ENCODE measurements at regions not wholly inside any gene's neighbourhood (a gene's known extent, or its start where the extent isn't known, plus 50 kb on each side); places are given as distances from the start of the nearest gene placed in this dataset.

DNA sequence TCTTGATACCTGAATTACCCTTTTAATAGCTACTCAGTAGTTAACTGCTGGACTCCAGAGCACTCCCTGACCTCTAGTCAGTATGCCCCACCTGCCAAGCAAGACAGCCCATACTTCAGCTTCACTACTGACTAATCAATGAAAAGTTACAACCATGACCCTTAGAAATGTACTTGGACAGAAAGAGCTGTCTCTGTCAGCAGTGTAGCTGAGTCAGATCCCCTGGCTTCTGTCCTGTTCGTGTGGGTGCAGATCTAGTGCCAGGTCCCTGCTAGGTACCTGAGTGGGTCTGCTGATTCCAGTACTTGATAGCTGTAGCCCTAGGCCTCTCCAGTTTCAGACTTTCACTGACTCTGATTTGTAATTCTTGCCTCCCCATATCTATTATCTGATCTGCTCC lies 265.8 kb upstream of the POU2AF2 start:
- TF ChIP-seq, protein P1, sequence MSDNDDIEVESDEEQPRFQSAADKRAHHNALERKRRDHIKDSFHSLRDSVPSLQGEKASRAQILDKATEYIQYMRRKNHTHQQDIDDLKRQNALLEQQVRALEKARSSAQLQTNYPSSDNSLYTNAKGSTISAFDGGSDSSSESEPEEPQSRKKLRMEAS (IDR thresholded peaks at IDR 0.05): no peak
- TF ChIP-seq EGR1 (IDR thresholded peaks at IDR 0.05): no peak
- TF ChIP-seq CEBPB (IDR thresholded peaks at IDR 0.05): no peak
- no peak for TF ChIP-seq YY1 (IDR thresholded peaks at IDR 0.05; ENCODE audit: low read depth)
- TF ChIP-seq RAD21 (IDR thresholded peaks at IDR 0.05; ENCODE audit: low read depth): no peak
- no peak for TF ChIP-seq TAF1 (IDR thresholded peaks at IDR 0.05; ENCODE audit: low read depth)
- no peak for TF ChIP-seq TEAD4 (IDR thresholded peaks at IDR 0.05)
- no peak for TF ChIP-seq EP300 (IDR thresholded peaks at IDR 0.05; ENCODE audit: borderline replicate concordance)
- TF ChIP-seq, protein P2, sequence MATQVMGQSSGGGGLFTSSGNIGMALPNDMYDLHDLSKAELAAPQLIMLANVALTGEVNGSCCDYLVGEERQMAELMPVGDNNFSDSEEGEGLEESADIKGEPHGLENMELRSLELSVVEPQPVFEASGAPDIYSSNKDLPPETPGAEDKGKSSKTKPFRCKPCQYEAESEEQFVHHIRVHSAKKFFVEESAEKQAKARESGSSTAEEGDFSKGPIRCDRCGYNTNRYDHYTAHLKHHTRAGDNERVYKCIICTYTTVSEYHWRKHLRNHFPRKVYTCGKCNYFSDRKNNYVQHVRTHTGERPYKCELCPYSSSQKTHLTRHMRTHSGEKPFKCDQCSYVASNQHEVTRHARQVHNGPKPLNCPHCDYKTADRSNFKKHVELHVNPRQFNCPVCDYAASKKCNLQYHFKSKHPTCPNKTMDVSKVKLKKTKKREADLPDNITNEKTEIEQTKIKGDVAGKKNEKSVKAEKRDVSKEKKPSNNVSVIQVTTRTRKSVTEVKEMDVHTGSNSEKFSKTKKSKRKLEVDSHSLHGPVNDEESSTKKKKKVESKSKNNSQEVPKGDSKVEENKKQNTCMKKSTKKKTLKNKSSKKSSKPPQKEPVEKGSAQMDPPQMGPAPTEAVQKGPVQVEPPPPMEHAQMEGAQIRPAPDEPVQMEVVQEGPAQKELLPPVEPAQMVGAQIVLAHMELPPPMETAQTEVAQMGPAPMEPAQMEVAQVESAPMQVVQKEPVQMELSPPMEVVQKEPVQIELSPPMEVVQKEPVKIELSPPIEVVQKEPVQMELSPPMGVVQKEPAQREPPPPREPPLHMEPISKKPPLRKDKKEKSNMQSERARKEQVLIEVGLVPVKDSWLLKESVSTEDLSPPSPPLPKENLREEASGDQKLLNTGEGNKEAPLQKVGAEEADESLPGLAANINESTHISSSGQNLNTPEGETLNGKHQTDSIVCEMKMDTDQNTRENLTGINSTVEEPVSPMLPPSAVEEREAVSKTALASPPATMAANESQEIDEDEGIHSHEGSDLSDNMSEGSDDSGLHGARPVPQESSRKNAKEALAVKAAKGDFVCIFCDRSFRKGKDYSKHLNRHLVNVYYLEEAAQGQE (IDR thresholded peaks at IDR 0.05; ENCODE audit: low read depth): no peak
- TF ChIP-seq USF1 (IDR thresholded peaks at IDR 0.05): no peak
- no peak for TF ChIP-seq CREB1 (IDR thresholded peaks at IDR 0.05; ENCODE audit: low read depth)
- TF ChIP-seq ZBTB7A (IDR thresholded peaks at IDR 0.05; ENCODE audit: low read depth): no peak
- no peak for TF ChIP-seq FOXM1 (IDR thresholded peaks at IDR 0.05; ENCODE audit: borderline replicate concordance, low read depth)
- no peak for TF ChIP-seq NFIC (IDR thresholded peaks at IDR 0.05)

Data from Ishikawa (cell line).